PFSK-1 (cell line): ENCODE measurements at regions not wholly inside any gene's neighbourhood (a gene's known extent, or its start where the extent isn't known, plus 50 kb on each side); places are given as distances from the start of the nearest gene placed in this dataset.

Source experiments
- POLR2AphosphoS5 ChIP-seq: IDR thresholded peaks from 2 replicates; pipeline ENCODE4 v1.6.1; 2012; ENCODE audit warnings: low read depth, mild to moderate bottlenecking, control low read depth, low read length, moderate library complexity
- TAF1 ChIP-seq: IDR thresholded peaks from 2 replicates; pipeline ENCODE4 v1.6.1; 2012; ENCODE audit warnings: low read length, control low read depth, borderline replicate concordance; ENCODE audit not compliant: insufficient read depth

- TF ChIP-seq POLR2AphosphoS5 (no peak), TAF1 (no peak)
These were observed 724.0 kb upstream of the MIR17HG start for GRCh38 chr13:90623318-90624011.
